ENCODE measurements at regions not wholly inside any gene's neighbourhood (a gene's known extent, or its start where the extent isn't known, plus 50 kb on each side); places are given as distances from the start of the nearest gene placed in this dataset.

- no peaks in the 10 kb centered on the region for H3K4me1 ChIP-seq (ENCODE audit: insufficient read depth, low read length)
- Mint-ChIP-seq H3K4me1 (peaks cover 0 to 7% (median 1%) of the 10 kb centered on the region in 4 donors), H3K36me3 (peaks cover 37 to 52% of the 10 kb centered on the region in 2 donors), H3K27me3 (no peaks in the 10 kb centered on the region), H3K9me3 (no peaks in the 10 kb centered on the region), H3K27ac (peak overlapping the region in 2 of 7 donors; percentile 29 to 71), H3K4me3 (no peak overlapping the region)
- no peak for DNase-seq
- ChIA-PET POLR2A (ENCODE audit: partially characterized antibody) (interaction anchor here (0.5 kb wide), 1 partner anchor 50 kb away, joined by 3 read pairs; no protein-coding TSS in a partner anchor), CTCF (ENCODE audit: partially characterized antibody) (no interaction called here)
- peaks cover 27% of the 10 kb centered on the region for H3K36me3 ChIP-seq (ENCODE audit: insufficient read depth, low read length)
- no peaks in the 10 kb centered on the region for H3K9me3 ChIP-seq (ENCODE audit: control insufficient read depth in 1 of 2, low read length in 2 of 2)
- H3K27me3 ChIP-seq (ENCODE audit: insufficient read depth, low read length): no peaks in the 10 kb centered on the region
- H3K4me3 ChIP-seq (ENCODE audit: low read length in 2 of 2): no peak overlapping the region
- intact Hi-C loops (cut with micrococcal nuclease): no loop called here
- no peak overlapping the region for H3K27ac ChIP-seq (ENCODE audit: low read depth, low read length)
Observed at GRCh38 chr12:124418791-124419190, 123.9 kb downstream of the RFLNA start.

- CTCF ChIA-PET (ENCODE audit: partially characterized antibody): no interaction called here
- no peak for DNase-seq
- H3K27me3 ChIP-seq (ENCODE audit: insufficient read depth, low read length): no peaks in the 10 kb centered on the region
- H3K9me3 ChIP-seq (ENCODE audit: control insufficient read depth in 1 of 2, low read length in 2 of 2): no peaks in the 10 kb centered on the region
- POLR2A ChIA-PET (ENCODE audit: partially characterized antibody): no interaction called here
- no peak overlapping the region for H3K27ac ChIP-seq (ENCODE audit: low read depth, low read length)
- Mint-ChIP-seq H3K4me1 (peaks cover 0 to 7% (median 1%) of the 10 kb centered on the region in 4 donors), H3K9me3 (no peaks in the 10 kb centered on the region), H3K27me3 (no peaks in the 10 kb centered on the region), H3K36me3 (peaks cover 39 to 53% of the 10 kb centered on the region in 2 donors), H3K4me3 (no peak overlapping the region), H3K27ac (no peak overlapping the region)
- no peak overlapping the region for H3K4me3 ChIP-seq (ENCODE audit: low read length in 2 of 2)
- intact Hi-C loops (cut with micrococcal nuclease): no loop called here
- no peaks in the 10 kb centered on the region for H3K4me1 ChIP-seq (ENCODE audit: insufficient read depth, low read length)
- peaks cover 27% of the 10 kb centered on the region for H3K36me3 ChIP-seq (ENCODE audit: insufficient read depth, low read length)
Observed at GRCh38 chr12:124418156-124418555, 123.3 kb downstream of the RFLNA start.

- DNase-seq: no peak
- H3K4me3 Mint-ChIP-seq: no peak overlapping the region
- H3K4me1 Mint-ChIP-seq: peaks cover 0 to 7% (median 1%) of the 10 kb centered on the region in 4 donors
- H3K9me3 Mint-ChIP-seq: no peaks in the 10 kb centered on the region
- H3K27me3 Mint-ChIP-seq: no peaks in the 10 kb centered on the region
- ChIA-PET POLR2A (ENCODE audit: partially characterized antibody) (no interaction called here), CTCF (ENCODE audit: partially characterized antibody) (no interaction called here)
- Histone ChIP-seq H3K27ac (ENCODE audit: low read depth, low read length) (no peak overlapping the region), H3K9me3 (ENCODE audit: control insufficient read depth in 1 of 2, low read length in 2 of 2) (no peaks in the 10 kb centered on the region), H3K4me3 (ENCODE audit: low read length in 2 of 2) (no peak overlapping the region), H3K4me1 (ENCODE audit: insufficient read depth, low read length) (no peaks in the 10 kb centered on the region), H3K27me3 (ENCODE audit: insufficient read depth, low read length) (no peaks in the 10 kb centered on the region), H3K36me3 (ENCODE audit: insufficient read depth, low read length) (peaks cover 22% of the 10 kb centered on the region)
- H3K27ac Mint-ChIP-seq: peak overlapping the region in 1 of 7 donors; percentile 68
- H3K36me3 Mint-ChIP-seq: peaks cover 39 to 53% of the 10 kb centered on the region in 2 donors
- intact Hi-C loops (cut with micrococcal nuclease): no loop called here
Observed at GRCh38 chr12:124416516-124417395, 121.9 kb downstream of the RFLNA start.

- H3K4me1 ChIP-seq (ENCODE audit: insufficient read depth, low read length): no peaks in the 10 kb centered on the region
- H3K27ac ChIP-seq (ENCODE audit: low read depth, low read length): no peak overlapping the region
- Mint-ChIP-seq H3K9me3 (no peaks in the 10 kb centered on the region), H3K27me3 (no peaks in the 10 kb centered on the region), H3K36me3 (peaks cover 33 to 45% of the 10 kb centered on the region in 2 donors), H3K27ac (no peak overlapping the region), H3K4me3 (no peak overlapping the region), H3K4me1 (peaks cover 0 to 4% (median 3%) of the 10 kb centered on the region in 4 donors)
- no peaks in the 10 kb centered on the region for H3K9me3 ChIP-seq (ENCODE audit: control insufficient read depth in 1 of 2, low read length in 2 of 2)
- intact Hi-C loops (cut with micrococcal nuclease): no loop called here
- peaks cover 17% of the 10 kb centered on the region for H3K36me3 ChIP-seq (ENCODE audit: insufficient read depth, low read length)
- POLR2A ChIA-PET (ENCODE audit: partially characterized antibody): no interaction called here
- no peak for DNase-seq
- CTCF ChIA-PET (ENCODE audit: partially characterized antibody): no interaction called here
- no peaks in the 10 kb centered on the region for H3K27me3 ChIP-seq (ENCODE audit: insufficient read depth, low read length)
- no peak overlapping the region for H3K4me3 ChIP-seq (ENCODE audit: low read length in 2 of 2)
Observed at GRCh38 chr12:124415064-124415463, 120.2 kb downstream of the RFLNA start.

- H3K27me3 ChIP-seq (ENCODE audit: insufficient read depth, low read length): no peaks in the 10 kb centered on the region
- POLR2A ChIA-PET (ENCODE audit: partially characterized antibody): no interaction called here
Observed at GRCh38 chr12:124413915-124414314, 119.0 kb downstream of the RFLNA start.

GRCh38 chr12:124413401-124413800 is 118.5 kb downstream of the RFLNA start:
- Histone ChIP-seq H3K27ac (ENCODE audit: low read depth, low read length) (no peak overlapping the region), H3K36me3 (ENCODE audit: insufficient read depth, low read length) (peaks cover 6% of the 10 kb centered on the region), H3K4me1 (ENCODE audit: insufficient read depth, low read length) (no peaks in the 10 kb centered on the region), H3K27me3 (ENCODE audit: insufficient read depth, low read length) (no peaks in the 10 kb centered on the region), H3K4me3 (ENCODE audit: low read length in 2 of 2) (no peak overlapping the region), H3K9me3 (ENCODE audit: control insufficient read depth in 1 of 2, low read length in 2 of 2) (no peaks in the 10 kb centered on the region)
- H3K4me1 Mint-ChIP-seq: peaks cover 0 to 4% (median 3%) of the 10 kb centered on the region in 4 donors
- H3K27ac Mint-ChIP-seq: no peak overlapping the region
- peak overlapping the region in 1 of 8 donors; percentile 20 for H3K4me3 Mint-ChIP-seq
- no peaks in the 10 kb centered on the region for H3K9me3 Mint-ChIP-seq
- no peak for DNase-seq
- H3K27me3 Mint-ChIP-seq: no peaks in the 10 kb centered on the region
- CTCF ChIA-PET (ENCODE audit: partially characterized antibody): no interaction called here
- POLR2A ChIA-PET (ENCODE audit: partially characterized antibody): no interaction called here
- intact Hi-C loops (cut with micrococcal nuclease): no loop called here
- peaks cover 23 to 39% of the 10 kb centered on the region in 2 donors for H3K36me3 Mint-ChIP-seq

More at GRCh38 chr12:124413915-124414314, 119.0 kb downstream of the RFLNA start:
- CTCF ChIA-PET (ENCODE audit: partially characterized antibody): no interaction called here
- no peak overlapping the region for H3K27ac ChIP-seq (ENCODE audit: low read depth, low read length)
- intact Hi-C loops (cut with micrococcal nuclease): no loop called here
- H3K4me1 ChIP-seq (ENCODE audit: insufficient read depth, low read length): no peaks in the 10 kb centered on the region
- DNase-seq: no peak
- H3K9me3 ChIP-seq (ENCODE audit: control insufficient read depth in 1 of 2, low read length in 2 of 2): no peaks in the 10 kb centered on the region
- no peak overlapping the region for H3K4me3 ChIP-seq (ENCODE audit: low read length in 2 of 2)
- no peaks in the 10 kb centered on the region for H3K27me3 Mint-ChIP-seq
- peak overlapping the region in 1 of 8 donors; percentile 20 for H3K4me3 Mint-ChIP-seq
- H3K9me3 Mint-ChIP-seq: no peaks in the 10 kb centered on the region
- H3K27ac Mint-ChIP-seq: no peak overlapping the region
- H3K4me1 Mint-ChIP-seq: peaks cover 0 to 4% (median 3%) of the 10 kb centered on the region in 4 donors
- peaks cover 27 to 42% of the 10 kb centered on the region in 2 donors for H3K36me3 Mint-ChIP-seq
- H3K36me3 ChIP-seq (ENCODE audit: insufficient read depth, low read length): peaks cover 6% of the 10 kb centered on the region

GRCh38 chr12:124412646-124413015 is 117.7 kb downstream of the RFLNA start:
- Histone ChIP-seq H3K27ac (ENCODE audit: low read depth, low read length) (no peak overlapping the region), H3K4me3 (ENCODE audit: low read length in 2 of 2) (no peak overlapping the region), H3K4me1 (ENCODE audit: insufficient read depth, low read length) (no peaks in the 10 kb centered on the region), H3K36me3 (ENCODE audit: insufficient read depth, low read length) (peaks cover 7% of the 10 kb centered on the region), H3K9me3 (ENCODE audit: control insufficient read depth in 1 of 2, low read length in 2 of 2) (no peaks in the 10 kb centered on the region), H3K27me3 (ENCODE audit: insufficient read depth, low read length) (no peaks in the 10 kb centered on the region)
- DNase-seq: no peak
- intact Hi-C loops (cut with micrococcal nuclease): no loop called here
- H3K9me3 Mint-ChIP-seq: no peaks in the 10 kb centered on the region
- H3K4me1 Mint-ChIP-seq: peaks cover 0 to 4% (median 3%) of the 10 kb centered on the region in 4 donors
- CTCF ChIA-PET (ENCODE audit: partially characterized antibody): no interaction called here
- H3K4me3 Mint-ChIP-seq: no peak overlapping the region
- H3K27me3 Mint-ChIP-seq: no peaks in the 10 kb centered on the region
- H3K27ac Mint-ChIP-seq: no peak overlapping the region
- peaks cover 22 to 35% of the 10 kb centered on the region in 2 donors for H3K36me3 Mint-ChIP-seq
- POLR2A ChIA-PET (ENCODE audit: partially characterized antibody): no interaction called here
